IPS-18c (cell line): ENCODE measurements at regions not wholly inside any gene's neighbourhood (a gene's known extent, or its start where the extent isn't known, plus 50 kb on each side); places are given as distances from the start of the nearest gene placed in this dataset.
"Not testable (repeated sequence)": the region's sequence is repeated elsewhere in the genome, so short reads cannot be mapped to it uniquely, and the experiment has no call there.

Experiments
- H3K4me3 ChIP-seq: 2 replicates; pipeline ENCODE4 v1.7.0; 2013; ENCODE audit warnings: low read depth, mild to moderate bottlenecking, low read length, moderate library complexity; ENCODE audit not compliant: insufficient read depth
- H3K9me3 ChIP-seq: one replicate; pipeline ENCODE4 v1.6.1; 2013; ENCODE audit warnings: mild to moderate bottlenecking, low read length, moderate library complexity; ENCODE audit not compliant: control insufficient read depth, insufficient read depth

GRCh38 chr12:67784831-67785230, 136.3 kb downstream of the DYRK2 start:
- Histone ChIP-seq H3K9me3 (no peaks in the 10 kb centered on the region), H3K4me3 (no peak overlapping the region)

- Histone ChIP-seq H3K9me3 (no peaks in the 10 kb centered on the region), H3K4me3 (no peak overlapping the region)
These were observed 137.5 kb downstream of the DYRK2 start for GRCh38 chr12:67786086-67786485.

GRCh38 chr12:67788118-67788517, 139.6 kb downstream of the DYRK2 start:
- H3K4me3 ChIP-seq, result no peak overlapping the region
- no peaks in the 10 kb centered on the region for H3K9me3 ChIP-seq

GRCh38 chr12:67789266-67789665, 140.7 kb downstream of the DYRK2 start:
- H3K9me3 ChIP-seq, result no peaks in the 10 kb centered on the region
- H3K4me3 ChIP-seq, result no peak overlapping the region

GRCh38 chr12:67790660-67791059, 142.1 kb downstream of the DYRK2 start:
- Histone ChIP-seq H3K4me3 (no peak overlapping the region), H3K9me3 (no peaks in the 10 kb centered on the region)

GRCh38 chr12:67791362-67791761, 142.8 kb downstream of the DYRK2 start:
- H3K9me3 ChIP-seq, H3K4me3 ChIP-seq: not testable (repeated sequence)

- H3K4me3 ChIP-seq, result 0 out of 2 replicates have a peak overlapping the region, but pooled peaks have one; percentile 4
- H3K9me3 ChIP-seq, result no peaks in the 10 kb centered on the region
These were observed 143.6 kb downstream of the DYRK2 start for GRCh38 chr12:67792185-67792584.

GRCh38 chr12:67794161-67794560, 145.6 kb downstream of the DYRK2 start:
- no peaks in the 10 kb centered on the region for H3K9me3 ChIP-seq
- H3K4me3 ChIP-seq, result no peak overlapping the region

GRCh38 chr12:67795236-67795635, 146.7 kb downstream of the DYRK2 start:
- H3K4me3 ChIP-seq, result no peak overlapping the region
- H3K9me3 ChIP-seq, result no peaks in the 10 kb centered on the region

- Histone ChIP-seq H3K4me3 (no peak overlapping the region), H3K9me3 (no peaks in the 10 kb centered on the region)
These were observed 148.7 kb downstream of the DYRK2 start for GRCh38 chr12:67797185-67797741.

GRCh38 chr12:67797753-67798152, 149.2 kb downstream of the DYRK2 start:
- H3K4me3 ChIP-seq, result no peak overlapping the region
- no peaks in the 10 kb centered on the region for H3K9me3 ChIP-seq

GRCh38 chr12:67798768-67799167, 150.2 kb downstream of the DYRK2 start:
- Histone ChIP-seq H3K4me3 (no peak overlapping the region), H3K9me3 (no peaks in the 10 kb centered on the region)

GRCh38 chr12:67802731-67803130, 154.2 kb downstream of the DYRK2 start:
- Histone ChIP-seq H3K4me3 (no peak overlapping the region), H3K9me3 (no peaks in the 10 kb centered on the region)

GRCh38 chr12:67803278-67803993, 154.9 kb downstream of the DYRK2 start:
- H3K4me3 ChIP-seq, result no peak overlapping the region
- no peaks in the 10 kb centered on the region for H3K9me3 ChIP-seq

- Histone ChIP-seq H3K4me3 (no peak overlapping the region), H3K9me3 (no peaks in the 10 kb centered on the region)
These were observed 155.6 kb downstream of the DYRK2 start for GRCh38 chr12:67804168-67804567.

GRCh38 chr12:67807814-67808213, 159.3 kb downstream of the DYRK2 start:
- Histone ChIP-seq H3K4me3 (no peak overlapping the region), H3K9me3 (no peaks in the 10 kb centered on the region)

GRCh38 chr12:67810166-67810565, 161.6 kb downstream of the DYRK2 start:
- no peak overlapping the region for H3K4me3 ChIP-seq
- H3K9me3 ChIP-seq, result no peaks in the 10 kb centered on the region

- Histone ChIP-seq H3K9me3 (no peaks in the 10 kb centered on the region), H3K4me3 (no peak overlapping the region)
These were observed 163.2 kb downstream of the DYRK2 start for GRCh38 chr12:67811437-67812361.
